ENCODE measurements at regions not wholly inside any gene's neighbourhood (a gene's known extent, or its start where the extent isn't known, plus 50 kb on each side); places are given as distances from the start of the nearest gene placed in this dataset.

DNA sequence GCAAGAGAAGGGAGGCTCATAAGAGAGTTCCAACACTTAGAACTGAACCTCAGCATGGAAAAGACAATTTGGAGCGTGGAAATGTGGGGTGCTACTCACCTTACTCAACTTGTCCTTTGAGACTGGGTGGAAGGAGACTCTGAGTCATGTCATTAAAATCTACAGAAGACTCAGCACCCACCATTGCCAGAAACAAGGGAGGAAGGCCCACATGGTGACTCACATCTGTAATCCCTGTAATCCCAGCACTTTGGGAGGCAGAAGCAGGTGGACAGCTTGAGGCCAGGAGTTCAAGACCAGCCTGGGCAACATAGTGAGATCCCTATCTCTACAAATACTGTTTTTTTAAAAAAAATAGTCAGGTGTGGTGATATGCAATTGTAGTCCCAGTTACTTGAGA lies 161.9 kb upstream of the UBE3A start:
- no peak overlapping the region for H3K4me2 ChIP-seq (ENCODE audit: control insufficient read depth, extremely low read depth, insufficient read depth, low read depth, low read length)
- H3K9me3 ChIP-seq (ENCODE audit: control insufficient read depth, low read depth, low read length) = no peaks in the 10 kb centered on the region
- FAIRE-seq (no peak), DNase-seq (ENCODE audit: low read depth, low spot score) (no peak)
- H3K9ac ChIP-seq (ENCODE audit: control insufficient read depth, extremely low read depth, insufficient read depth, low read length) = no peak overlapping the region
- no peaks in the 10 kb centered on the region for H3K79me2 ChIP-seq (ENCODE audit: control insufficient read depth, insufficient read depth, low read length)
- dilution Hi-C loops (cut with MboI; ENCODE audit: extremely low pct_ligation_motif_present, low sequenced_read_pairs) = no loop called here
- H2AFZ ChIP-seq (ENCODE audit: control insufficient read depth, low read length) = no peak overlapping the region
- H3K4me3 ChIP-seq (ENCODE audit: control insufficient read depth in 2 of 3, extremely low read depth in 1 of 3, insufficient read depth in 2 of 3, low read depth in 1 of 3, low read length in 3 of 3) = no peak overlapping the region
- TF ChIP-seq, protein P1, sequence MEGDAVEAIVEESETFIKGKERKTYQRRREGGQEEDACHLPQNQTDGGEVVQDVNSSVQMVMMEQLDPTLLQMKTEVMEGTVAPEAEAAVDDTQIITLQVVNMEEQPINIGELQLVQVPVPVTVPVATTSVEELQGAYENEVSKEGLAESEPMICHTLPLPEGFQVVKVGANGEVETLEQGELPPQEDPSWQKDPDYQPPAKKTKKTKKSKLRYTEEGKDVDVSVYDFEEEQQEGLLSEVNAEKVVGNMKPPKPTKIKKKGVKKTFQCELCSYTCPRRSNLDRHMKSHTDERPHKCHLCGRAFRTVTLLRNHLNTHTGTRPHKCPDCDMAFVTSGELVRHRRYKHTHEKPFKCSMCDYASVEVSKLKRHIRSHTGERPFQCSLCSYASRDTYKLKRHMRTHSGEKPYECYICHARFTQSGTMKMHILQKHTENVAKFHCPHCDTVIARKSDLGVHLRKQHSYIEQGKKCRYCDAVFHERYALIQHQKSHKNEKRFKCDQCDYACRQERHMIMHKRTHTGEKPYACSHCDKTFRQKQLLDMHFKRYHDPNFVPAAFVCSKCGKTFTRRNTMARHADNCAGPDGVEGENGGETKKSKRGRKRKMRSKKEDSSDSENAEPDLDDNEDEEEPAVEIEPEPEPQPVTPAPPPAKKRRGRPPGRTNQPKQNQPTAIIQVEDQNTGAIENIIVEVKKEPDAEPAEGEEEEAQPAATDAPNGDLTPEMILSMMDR (optimal IDR thresholded peaks at IDR 0.05 in 1 of 3, IDR thresholded peaks at IDR 0.05 in 1 of 3, conservative IDR thresholded peaks at IDR 0.05 in 1 of 3; ENCODE audit: extremely low read depth in 1 of 3, insufficient read depth in 2 of 3, low read length in 3 of 3) = no peak
- TF ChIP-seq EZH2 (IDR thresholded peaks at IDR 0.05; ENCODE audit: low read length) = no peak
- no peak overlapping the region for H3K27ac ChIP-seq (ENCODE audit: control insufficient read depth, insufficient read depth, low read length)
- no peaks in the 10 kb centered on the region for H3K4me1 ChIP-seq (ENCODE audit: control insufficient read depth, extremely low read depth, insufficient read depth, low read length)
- no peaks in the 10 kb centered on the region for H3K9me1 ChIP-seq (ENCODE audit: control insufficient read depth, extremely low read depth, insufficient read depth, low read length)
- H4K20me1 ChIP-seq (ENCODE audit: control insufficient read depth, extremely low read depth, insufficient read depth, low read length) = no peaks in the 10 kb centered on the region
- H3K36me3 ChIP-seq (ENCODE audit: control insufficient read depth in 2 of 2, extremely low read depth in 1 of 2, insufficient read depth in 2 of 2, low read length in 2 of 2) = no peaks in the 10 kb centered on the region
- no peaks in the 10 kb centered on the region for H3K27me3 ChIP-seq (ENCODE audit: control insufficient read depth, extremely low read depth, insufficient read depth, low read length)

DNA sequence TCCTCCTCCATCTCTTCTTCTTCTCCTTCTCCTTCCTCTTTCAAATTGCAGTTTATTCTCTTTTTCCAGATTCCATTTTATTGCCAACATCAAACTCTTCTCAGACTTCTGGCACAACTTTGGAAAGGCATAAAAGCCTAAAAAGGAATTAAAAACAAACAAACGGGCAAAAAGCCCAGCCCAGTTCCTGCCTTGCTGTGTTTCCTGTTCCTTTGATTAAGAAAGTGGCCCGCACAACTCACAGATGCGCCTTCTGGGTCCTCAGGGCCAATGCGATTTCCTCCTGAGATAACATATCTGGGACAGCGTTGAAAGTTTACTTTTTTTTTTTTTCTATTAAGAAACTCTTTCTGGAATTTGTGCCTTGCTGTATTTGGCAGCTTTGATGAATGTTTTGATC lies 158.7 kb upstream of the UBE3A start:
- H3K9ac ChIP-seq (ENCODE audit: control insufficient read depth, extremely low read depth, insufficient read depth, low read length) = no peak overlapping the region
- H3K9me3 ChIP-seq (ENCODE audit: control insufficient read depth, low read depth, low read length) = no peaks in the 10 kb centered on the region
- H3K9me1 ChIP-seq (ENCODE audit: control insufficient read depth, extremely low read depth, insufficient read depth, low read length) = no peaks in the 10 kb centered on the region
- no peaks in the 10 kb centered on the region for H3K79me2 ChIP-seq (ENCODE audit: control insufficient read depth, insufficient read depth, low read length)
- no peak for DNase-seq (ENCODE audit: low read depth, low spot score)
- no peak overlapping the region for H2AFZ ChIP-seq (ENCODE audit: control insufficient read depth, low read length)
- no peak overlapping the region for H3K4me2 ChIP-seq (ENCODE audit: control insufficient read depth, extremely low read depth, insufficient read depth, low read depth, low read length)
- no peak overlapping the region for H3K27ac ChIP-seq (ENCODE audit: control insufficient read depth, insufficient read depth, low read length)
- no peaks in the 10 kb centered on the region for H3K4me1 ChIP-seq (ENCODE audit: control insufficient read depth, extremely low read depth, insufficient read depth, low read length)
- no peaks in the 10 kb centered on the region for H3K27me3 ChIP-seq (ENCODE audit: control insufficient read depth, extremely low read depth, insufficient read depth, low read length)
- no peaks in the 10 kb centered on the region for H4K20me1 ChIP-seq (ENCODE audit: control insufficient read depth, extremely low read depth, insufficient read depth, low read length)
- H3K4me3 ChIP-seq (ENCODE audit: control insufficient read depth in 2 of 3, extremely low read depth in 1 of 3, insufficient read depth in 2 of 3, low read depth in 1 of 3, low read length in 3 of 3) = no peak overlapping the region
- H3K36me3 ChIP-seq (ENCODE audit: control insufficient read depth in 2 of 2, extremely low read depth in 1 of 2, insufficient read depth in 2 of 2, low read length in 2 of 2) = no peaks in the 10 kb centered on the region
- dilution Hi-C loops (cut with MboI; ENCODE audit: extremely low pct_ligation_motif_present, low sequenced_read_pairs) = no loop called here
- TF ChIP-seq, protein P1 (optimal IDR thresholded peaks at IDR 0.05 in 1 of 3, IDR thresholded peaks at IDR 0.05 in 1 of 3, conservative IDR thresholded peaks at IDR 0.05 in 1 of 3; ENCODE audit: extremely low read depth in 1 of 3, insufficient read depth in 2 of 3, low read length in 3 of 3) = no peak
- no peak for TF ChIP-seq EZH2 (IDR thresholded peaks at IDR 0.05; ENCODE audit: low read length)
- no peak for FAIRE-seq

Data from keratinocyte (primary cell).